ENCODE measurements at regions not wholly inside any gene's neighbourhood (a gene's known extent, or its start where the extent isn't known, plus 50 kb on each side); places are given as distances from the start of the nearest gene placed in this dataset.

GRCh38 chr10:35843524-35844181 lies 201.6 kb upstream of the FZD8 start:
- H3K9ac ChIP-seq (ENCODE audit: insufficient read depth, low read length), result no peak overlapping the region
- H2AFZ ChIP-seq (ENCODE audit: low read length), result no peak overlapping the region
- H3K4me1 ChIP-seq (ENCODE audit: control insufficient read depth, extremely low read depth, insufficient read depth, low read length), result no peaks in the 10 kb centered on the region
- DNase-seq (ENCODE audit: low read depth in 2 of 2), result no peak
- H3K4me2 ChIP-seq (ENCODE audit: extremely low read depth, insufficient read depth, low read length), result no peak overlapping the region
- H3K4me3 ChIP-seq (replicated peaks in 1 of 4; ENCODE audit: control extremely low read depth in 1 of 4, insufficient read depth in 1 of 4, low read depth in 3 of 4, low read length in 4 of 4), result no peak overlapping the region
- H4K20me1 ChIP-seq (ENCODE audit: control insufficient read depth, extremely low read depth, insufficient read depth, low read length), result no peaks in the 10 kb centered on the region
- H3K79me2 ChIP-seq (ENCODE audit: control insufficient read depth, insufficient read depth, low read length), result no peaks in the 10 kb centered on the region
- H3K27me3 ChIP-seq (ENCODE audit: control insufficient read depth, insufficient read depth, low read length), result no peaks in the 10 kb centered on the region
- H3K27ac ChIP-seq (ENCODE audit: insufficient read depth, low read length), result no peak overlapping the region
- TF ChIP-seq EZH2 (IDR thresholded peaks at IDR 0.05; ENCODE audit: low read length, missing control alignments) (no peak), CTCF (conservative IDR thresholded peaks at IDR 0.05 in 1 of 2, IDR thresholded peaks at IDR 0.05 in 1 of 2; ENCODE audit: low read depth in 1 of 2, low read length in 2 of 2) (no peak)
- H3K36me3 ChIP-seq (ENCODE audit: control insufficient read depth, insufficient read depth, low read length), result no peaks in the 10 kb centered on the region
- no peaks in the 10 kb centered on the region for H3K9me3 ChIP-seq (ENCODE audit: control insufficient read depth, insufficient read depth, low read depth, low read length)

GRCh38 chr10:35838054-35838453 lies 196.0 kb upstream of the FZD8 start:
- no peak for DNase-seq (ENCODE audit: low read depth in 2 of 2)
- no peak overlapping the region for H3K9ac ChIP-seq (ENCODE audit: insufficient read depth, low read length)
- no peak for TF ChIP-seq CTCF (conservative IDR thresholded peaks at IDR 0.05 in 1 of 2, IDR thresholded peaks at IDR 0.05 in 1 of 2; ENCODE audit: low read depth in 1 of 2, low read length in 2 of 2)

GRCh38 chr10:35835545-35835944 lies 193.4 kb upstream of the FZD8 start:
- Histone ChIP-seq H3K27ac (ENCODE audit: insufficient read depth, low read length) (no peak overlapping the region), H3K36me3 (ENCODE audit: control insufficient read depth, insufficient read depth, low read length) (no peaks in the 10 kb centered on the region), H3K9ac (ENCODE audit: insufficient read depth, low read length) (no peak overlapping the region), H3K4me1 (ENCODE audit: control insufficient read depth, extremely low read depth, insufficient read depth, low read length) (no peaks in the 10 kb centered on the region), H3K79me2 (ENCODE audit: control insufficient read depth, insufficient read depth, low read length) (no peaks in the 10 kb centered on the region), H3K4me3 (replicated peaks in 1 of 4; ENCODE audit: control extremely low read depth in 1 of 4, insufficient read depth in 1 of 4, low read depth in 3 of 4, low read length in 4 of 4) (no peak overlapping the region), H3K4me2 (ENCODE audit: extremely low read depth, insufficient read depth, low read length) (no peak overlapping the region), H4K20me1 (ENCODE audit: control insufficient read depth, extremely low read depth, insufficient read depth, low read length) (no peaks in the 10 kb centered on the region), H3K27me3 (ENCODE audit: control insufficient read depth, insufficient read depth, low read length) (no peaks in the 10 kb centered on the region), H2AFZ (ENCODE audit: low read length) (no peak overlapping the region), H3K9me3 (ENCODE audit: control insufficient read depth, insufficient read depth, low read depth, low read length) (no peaks in the 10 kb centered on the region)
- TF ChIP-seq CTCF (conservative IDR thresholded peaks at IDR 0.05 in 1 of 2, IDR thresholded peaks at IDR 0.05 in 1 of 2; ENCODE audit: low read depth in 1 of 2, low read length in 2 of 2) (no peak), EZH2 (IDR thresholded peaks at IDR 0.05; ENCODE audit: low read length, missing control alignments) (no peak)
- no peak for DNase-seq (ENCODE audit: low read depth in 2 of 2)

More at GRCh38 chr10:35838054-35838453, 196.0 kb upstream of the FZD8 start:
- no peaks in the 10 kb centered on the region for H3K36me3 ChIP-seq (ENCODE audit: control insufficient read depth, insufficient read depth, low read length)
- H2AFZ ChIP-seq (ENCODE audit: low read length), result no peak overlapping the region
- no peaks in the 10 kb centered on the region for H3K27me3 ChIP-seq (ENCODE audit: control insufficient read depth, insufficient read depth, low read length)
- no peaks in the 10 kb centered on the region for H4K20me1 ChIP-seq (ENCODE audit: control insufficient read depth, extremely low read depth, insufficient read depth, low read length)
- H3K4me2 ChIP-seq (ENCODE audit: extremely low read depth, insufficient read depth, low read length), result no peak overlapping the region
- no peak overlapping the region for H3K27ac ChIP-seq (ENCODE audit: insufficient read depth, low read length)
- H3K4me1 ChIP-seq (ENCODE audit: control insufficient read depth, extremely low read depth, insufficient read depth, low read length), result no peaks in the 10 kb centered on the region
- no peak overlapping the region for H3K4me3 ChIP-seq (replicated peaks in 1 of 4; ENCODE audit: control extremely low read depth in 1 of 4, insufficient read depth in 1 of 4, low read depth in 3 of 4, low read length in 4 of 4)
- H3K79me2 ChIP-seq (ENCODE audit: control insufficient read depth, insufficient read depth, low read length), result no peaks in the 10 kb centered on the region
- no peaks in the 10 kb centered on the region for H3K9me3 ChIP-seq (ENCODE audit: control insufficient read depth, insufficient read depth, low read depth, low read length)

Measured in fibroblast of lung (primary cell).